AG09309 (cell line): ENCODE measurements at regions not wholly inside any gene's neighbourhood (a gene's known extent, or its start where the extent isn't known, plus 50 kb on each side); places are given as distances from the start of the nearest gene placed in this dataset.

ENCODE experiments used
- DNase-seq: peaks from one replicate; pipeline ENCODE4 v3.0.0-alpha.2; 2010; ENCODE audit warnings: low read depth
- H3K4me3 ChIP-seq: 2 replicates; pipeline ENCODE4 v1.5.1; 2011; ENCODE audit warnings: mild to moderate bottlenecking, low read depth, low read length, moderate library complexity; ENCODE audit not compliant: control insufficient read depth
- TF ChIP-seq, protein P1 (sequence below): IDR thresholded peaks from 2 replicates; pipeline ENCODE4 v1.5.1; 2011; ENCODE audit warnings: mild to moderate bottlenecking, low read depth, low read length, inconsistent platforms; ENCODE audit not compliant: insufficient read depth, control insufficient read depth; ENCODE audit errors: missing control alignments

DNA sequence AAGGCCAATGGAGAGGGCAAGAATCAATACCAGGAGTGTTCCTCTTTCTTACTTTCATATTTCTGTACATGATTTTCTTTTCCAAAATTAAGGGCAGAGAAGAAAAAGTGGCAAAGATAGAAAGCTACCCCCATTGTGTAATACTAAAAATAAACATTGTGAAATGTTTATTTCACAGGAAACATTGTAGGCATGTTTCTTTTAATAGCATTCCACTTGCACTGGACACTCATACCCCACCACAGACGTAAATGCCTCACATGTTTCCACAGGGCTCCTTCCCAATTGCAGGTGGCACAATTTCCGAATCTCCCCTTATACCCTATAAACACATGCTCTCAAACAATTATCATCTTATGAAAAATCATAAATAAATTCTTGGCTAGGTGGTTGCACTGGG lies 645.1 kb upstream of the SETBP1 start:
- no peak overlapping the region for H3K4me3 ChIP-seq

DNA sequence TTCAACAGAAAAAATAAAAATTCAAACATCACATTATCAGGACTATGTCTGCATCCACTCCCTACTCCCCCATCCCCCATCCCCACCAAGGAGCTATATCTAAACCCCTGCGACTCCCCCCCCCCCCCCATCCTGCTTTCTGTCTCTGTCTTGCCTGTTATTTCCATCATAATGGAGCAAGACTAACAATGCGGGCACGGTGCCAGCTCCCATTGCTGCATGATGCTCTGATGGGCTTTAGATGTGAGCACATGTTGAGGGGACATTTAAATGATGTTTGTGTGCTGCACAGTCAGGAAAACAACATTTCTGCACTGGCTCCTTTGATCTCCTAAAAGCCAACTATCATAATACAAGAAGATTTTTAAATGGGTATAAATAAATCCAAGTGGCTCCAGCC lies 644.2 kb upstream of the SETBP1 start:
- H3K4me3 ChIP-seq, result no peak overlapping the region
- DNase-seq, result no peak
- TF ChIP-seq, protein P1, sequence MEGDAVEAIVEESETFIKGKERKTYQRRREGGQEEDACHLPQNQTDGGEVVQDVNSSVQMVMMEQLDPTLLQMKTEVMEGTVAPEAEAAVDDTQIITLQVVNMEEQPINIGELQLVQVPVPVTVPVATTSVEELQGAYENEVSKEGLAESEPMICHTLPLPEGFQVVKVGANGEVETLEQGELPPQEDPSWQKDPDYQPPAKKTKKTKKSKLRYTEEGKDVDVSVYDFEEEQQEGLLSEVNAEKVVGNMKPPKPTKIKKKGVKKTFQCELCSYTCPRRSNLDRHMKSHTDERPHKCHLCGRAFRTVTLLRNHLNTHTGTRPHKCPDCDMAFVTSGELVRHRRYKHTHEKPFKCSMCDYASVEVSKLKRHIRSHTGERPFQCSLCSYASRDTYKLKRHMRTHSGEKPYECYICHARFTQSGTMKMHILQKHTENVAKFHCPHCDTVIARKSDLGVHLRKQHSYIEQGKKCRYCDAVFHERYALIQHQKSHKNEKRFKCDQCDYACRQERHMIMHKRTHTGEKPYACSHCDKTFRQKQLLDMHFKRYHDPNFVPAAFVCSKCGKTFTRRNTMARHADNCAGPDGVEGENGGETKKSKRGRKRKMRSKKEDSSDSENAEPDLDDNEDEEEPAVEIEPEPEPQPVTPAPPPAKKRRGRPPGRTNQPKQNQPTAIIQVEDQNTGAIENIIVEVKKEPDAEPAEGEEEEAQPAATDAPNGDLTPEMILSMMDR, result no peak

More for the DNA sequence above, 645.1 kb upstream of the SETBP1 start:
- DNase-seq, result peak; percentile 2
- TF ChIP-seq, protein P1, result no peak

DNA sequence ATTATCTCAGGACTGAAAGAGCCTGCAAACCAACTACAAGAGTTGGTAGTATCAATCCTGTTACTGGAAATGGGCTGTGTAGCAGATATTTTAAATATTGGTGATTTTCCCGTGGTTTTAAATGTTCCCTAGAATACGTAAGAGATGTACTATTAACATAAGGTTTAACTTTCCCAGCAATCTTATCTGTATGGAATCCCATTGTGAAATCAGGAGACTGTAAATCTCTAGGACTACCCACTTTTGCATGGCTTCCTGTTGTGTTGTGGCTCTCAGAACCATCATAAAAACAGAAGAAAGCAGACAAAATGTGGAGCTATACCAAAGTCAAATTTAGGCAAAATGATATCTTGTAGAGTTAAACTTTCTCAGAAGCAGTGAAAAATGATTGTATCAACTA lies 641.5 kb upstream of the SETBP1 start:
- DNase-seq, result no peak
- TF ChIP-seq, protein P1, result no peak
- no peak overlapping the region for H3K4me3 ChIP-seq

DNA sequence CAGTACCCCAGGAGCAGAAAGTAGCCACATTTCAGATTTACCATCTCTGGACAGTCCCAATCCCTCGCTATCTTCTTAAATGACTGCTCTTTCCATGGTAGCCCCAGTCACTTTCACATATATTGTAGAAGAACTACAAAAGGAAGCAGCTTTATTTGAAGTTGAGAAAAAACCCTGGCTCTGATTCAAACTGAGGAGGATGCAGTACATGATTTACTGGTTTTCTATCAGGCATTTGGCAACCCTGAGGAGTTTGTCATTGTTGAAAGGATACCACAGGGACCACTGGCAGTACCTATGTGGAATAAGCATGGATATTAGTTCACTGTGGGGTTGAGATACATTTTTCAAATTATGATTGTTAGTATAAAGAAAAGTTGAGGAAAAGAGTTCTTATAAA lies 640.9 kb upstream of the SETBP1 start:
- TF ChIP-seq, protein P1, result no peak
- DNase-seq, result no peak
- H3K4me3 ChIP-seq, result no peak overlapping the region

DNA sequence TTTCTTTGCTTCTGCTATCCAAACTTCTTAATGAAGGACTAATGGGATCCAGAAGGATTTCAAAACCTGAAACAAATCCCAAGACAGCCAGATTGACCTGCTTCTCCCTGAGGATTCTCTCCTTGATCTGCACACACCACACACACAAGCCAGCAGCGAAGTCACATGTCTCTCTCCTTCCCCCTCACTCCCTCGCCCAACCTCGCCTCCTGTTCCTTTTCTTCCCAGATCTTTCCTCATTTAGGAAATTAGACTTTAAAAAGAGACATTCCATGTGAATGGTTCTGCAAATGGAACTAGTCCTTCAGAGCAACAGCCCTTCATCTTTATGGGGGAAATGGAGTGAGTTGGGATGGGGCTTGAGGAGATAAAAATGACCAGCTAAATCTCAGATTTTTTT lies 639.1 kb upstream of the SETBP1 start:
- no peak for DNase-seq
- H3K4me3 ChIP-seq, result no peak overlapping the region
- TF ChIP-seq, protein P1, result no peak

DNA sequence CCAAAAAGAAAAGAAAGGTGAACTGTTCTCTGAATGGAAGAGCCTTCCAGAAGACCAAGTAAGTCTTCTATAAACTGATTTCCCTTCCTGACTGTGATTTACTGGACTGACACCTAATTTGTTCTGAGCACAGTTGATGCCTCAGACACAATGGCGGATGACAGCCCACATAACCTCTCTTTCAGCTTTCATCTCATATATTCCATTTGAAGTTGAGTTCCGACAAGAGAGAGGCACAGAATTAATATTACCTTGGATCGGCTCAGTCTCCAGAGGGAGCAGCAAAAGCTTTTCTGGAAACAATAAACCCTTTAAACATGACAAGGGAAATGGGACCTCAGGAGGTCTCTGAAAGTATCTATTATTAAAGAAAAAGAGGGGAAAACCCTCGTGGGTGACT lies 638.7 kb upstream of the SETBP1 start:
- DNase-seq, result no peak
- TF ChIP-seq, protein P1, result no peak
- no peak overlapping the region for H3K4me3 ChIP-seq

DNA sequence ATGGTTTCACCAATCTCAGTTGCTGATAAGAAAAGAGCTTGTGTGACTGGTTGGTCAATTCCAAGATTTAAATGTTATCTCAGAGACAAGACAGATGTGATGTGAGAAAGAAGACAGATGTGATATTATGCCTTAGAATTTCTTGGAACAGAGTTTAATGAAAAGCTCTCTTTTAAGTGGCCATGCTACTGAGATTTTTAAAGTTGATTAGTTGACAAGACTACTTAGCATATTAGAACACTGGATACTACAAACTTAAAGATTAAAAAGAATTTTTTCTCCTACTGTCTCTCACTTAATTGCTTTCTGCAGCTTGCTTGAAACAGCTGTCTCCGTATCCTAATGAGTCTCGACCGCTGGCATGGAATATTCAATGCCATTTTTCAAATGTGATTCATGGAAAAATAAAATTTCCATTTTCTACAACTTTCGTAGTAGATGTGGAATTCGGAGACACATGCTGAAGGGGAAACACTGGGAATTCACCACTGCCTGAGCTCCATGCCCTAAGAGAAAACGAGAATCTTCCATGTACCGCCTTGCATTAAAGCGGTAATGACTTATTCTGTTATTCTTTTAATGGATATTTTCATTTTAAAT lies 634.2 kb upstream of the SETBP1 start:
- no peak overlapping the region for H3K4me3 ChIP-seq
- no peak for DNase-seq
- TF ChIP-seq, protein P1, result no peak
